Progenitor cell of endocrine pancreas (in vitro differentiated cells): ENCODE measurements at regions not wholly inside any gene's neighbourhood (a gene's known extent, or its start where the extent isn't known, plus 50 kb on each side); places are given as distances from the start of the nearest gene placed in this dataset.
"Not testable (repeated sequence)": the region's sequence is repeated elsewhere in the genome, so short reads cannot be mapped to it uniquely, and the experiment has no call there.

Experiments
- DNase-seq: peaks from one replicate; pipeline ENCODE4 v3.0.0; 2021; ENCODE audit warnings: low spot score; ENCODE audit not compliant: unreplicated experiment
- H3K27ac Mint-ChIP-seq: 2 replicates; pipeline ENCODE4 v1.8.0; 2021; ENCODE audit warnings: mild to moderate bottlenecking, moderate library complexity, mixed read lengths
- H3K27me3 Mint-ChIP-seq: 2 replicates; pipeline ENCODE4 v1.8.0; 2021; ENCODE audit warnings: mixed read lengths
- H3K36me3 Mint-ChIP-seq: 2 replicates; pipeline ENCODE4 v1.8.0; 2022; ENCODE audit warnings: mixed read lengths; ENCODE audit not compliant: insufficient read depth
- H3K4me1 Mint-ChIP-seq: 2 replicates; pipeline ENCODE4 v1.8.0; 2021; ENCODE audit warnings: low read depth, mixed read lengths
- H3K4me3 Mint-ChIP-seq: 2 replicates; pipeline ENCODE4 v1.8.0; 2021; ENCODE audit warnings: low read depth, mild to moderate bottlenecking, moderate library complexity, mixed read lengths
- H3K9me3 Mint-ChIP-seq: 2 replicates; pipeline ENCODE4 v1.8.0; 2021; ENCODE audit warnings: low read depth, mixed read lengths
- TF ChIP-seq, protein P1 (sequence below): fragments of 200-600 bp; sonication (generic); IDR thresholded peaks from one replicate; pipeline ENCODE4 v1.5.0; 2021; ENCODE audit warnings: antibody characterized with exemption, mild to moderate bottlenecking; ENCODE audit not compliant: unreplicated experiment

GRCh38 chr16:80100846-80101451, 439.8 kb upstream of the DYNLRB2 start:
- Mint-ChIP-seq H3K4me3 (no peak overlapping the region), H3K4me1 (peaks cover 2% of the 10 kb centered on the region), H3K9me3 (peaks cover 3% of the 10 kb centered on the region), H3K36me3 (no peaks in the 10 kb centered on the region), H3K27ac (no peak overlapping the region), H3K27me3 (peaks cover 9% of the 10 kb centered on the region)
- TF ChIP-seq, protein P1, sequence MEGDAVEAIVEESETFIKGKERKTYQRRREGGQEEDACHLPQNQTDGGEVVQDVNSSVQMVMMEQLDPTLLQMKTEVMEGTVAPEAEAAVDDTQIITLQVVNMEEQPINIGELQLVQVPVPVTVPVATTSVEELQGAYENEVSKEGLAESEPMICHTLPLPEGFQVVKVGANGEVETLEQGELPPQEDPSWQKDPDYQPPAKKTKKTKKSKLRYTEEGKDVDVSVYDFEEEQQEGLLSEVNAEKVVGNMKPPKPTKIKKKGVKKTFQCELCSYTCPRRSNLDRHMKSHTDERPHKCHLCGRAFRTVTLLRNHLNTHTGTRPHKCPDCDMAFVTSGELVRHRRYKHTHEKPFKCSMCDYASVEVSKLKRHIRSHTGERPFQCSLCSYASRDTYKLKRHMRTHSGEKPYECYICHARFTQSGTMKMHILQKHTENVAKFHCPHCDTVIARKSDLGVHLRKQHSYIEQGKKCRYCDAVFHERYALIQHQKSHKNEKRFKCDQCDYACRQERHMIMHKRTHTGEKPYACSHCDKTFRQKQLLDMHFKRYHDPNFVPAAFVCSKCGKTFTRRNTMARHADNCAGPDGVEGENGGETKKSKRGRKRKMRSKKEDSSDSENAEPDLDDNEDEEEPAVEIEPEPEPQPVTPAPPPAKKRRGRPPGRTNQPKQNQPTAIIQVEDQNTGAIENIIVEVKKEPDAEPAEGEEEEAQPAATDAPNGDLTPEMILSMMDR = no peak
- DNase-seq = no peak

- no peak for DNase-seq
- Mint-ChIP-seq H3K27ac (no peak overlapping the region), H3K4me1 (peaks cover 2% of the 10 kb centered on the region), H3K9me3 (peaks cover 3% of the 10 kb centered on the region), H3K36me3 (no peaks in the 10 kb centered on the region), H3K4me3 (no peak overlapping the region), H3K27me3 (peaks cover 7% of the 10 kb centered on the region)
- TF ChIP-seq, protein P1 = no peak
These were observed 440.6 kb upstream of the DYNLRB2 start for GRCh38 chr16:80100186-80100585.

DNA sequence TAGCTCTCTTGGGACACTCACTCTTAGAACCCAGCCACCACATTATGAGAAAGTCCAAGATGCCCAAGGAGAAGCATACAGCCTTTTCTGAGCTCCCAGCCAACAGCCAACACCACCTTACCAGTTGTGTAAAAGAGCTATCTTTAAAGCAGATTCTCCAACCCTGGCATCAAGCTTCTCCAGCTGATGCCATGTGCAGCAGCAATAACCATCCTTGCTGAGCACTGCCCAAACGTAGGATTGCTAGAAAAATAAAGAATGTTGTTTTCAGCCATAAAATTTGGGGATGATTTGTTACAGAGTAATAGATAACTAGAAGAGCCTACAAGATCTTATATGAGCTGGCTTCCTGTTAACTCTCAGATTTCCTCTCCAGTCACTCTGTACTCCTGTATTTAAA, 443.7 kb upstream of the DYNLRB2 start:
- H3K27ac Mint-ChIP-seq = no peak overlapping the region
- TF ChIP-seq, protein P1 = no peak
- no peak for DNase-seq
- H3K4me1 Mint-ChIP-seq = peaks cover 1% of the 10 kb centered on the region
- H3K27me3 Mint-ChIP-seq = no peaks in the 10 kb centered on the region
- H3K36me3 Mint-ChIP-seq = no peaks in the 10 kb centered on the region
- H3K9me3 Mint-ChIP-seq = peaks cover 3% of the 10 kb centered on the region
- H3K4me3 Mint-ChIP-seq = no peak overlapping the region

GRCh38 chr16:80092681-80093080, 448.1 kb upstream of the DYNLRB2 start:
- H3K36me3 Mint-ChIP-seq = no peaks in the 10 kb centered on the region
- no peak for DNase-seq
- peaks cover 3% of the 10 kb centered on the region for H3K9me3 Mint-ChIP-seq
- no peak overlapping the region for H3K27ac Mint-ChIP-seq
- peaks cover 4% of the 10 kb centered on the region for H3K4me1 Mint-ChIP-seq
- TF ChIP-seq, protein P1 = no peak
- no peaks in the 10 kb centered on the region for H3K27me3 Mint-ChIP-seq
- H3K4me3 Mint-ChIP-seq = no peak overlapping the region

DNA sequence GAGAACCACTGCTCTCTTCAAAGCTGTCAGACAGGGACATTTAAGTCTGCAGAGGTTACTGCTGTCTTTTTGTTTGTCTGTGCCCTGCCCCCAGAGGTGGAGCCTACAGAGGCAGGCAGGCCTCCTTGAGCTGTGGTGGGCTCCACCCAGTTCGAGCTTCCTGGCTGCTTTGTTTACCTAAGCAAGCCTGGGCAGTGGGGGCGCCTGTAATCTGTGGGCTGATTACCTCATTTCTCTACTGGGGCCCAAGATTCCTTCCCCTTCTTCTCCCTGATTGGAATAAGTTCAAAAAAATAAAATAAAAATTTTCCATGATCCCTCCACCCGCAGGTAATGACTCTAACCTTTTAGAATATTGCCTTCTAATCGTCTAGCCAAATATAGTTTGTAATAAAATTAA, 449.3 kb upstream of the DYNLRB2 start:
- not testable (repeated sequence) for H3K9me3 Mint-ChIP-seq, DNase-seq, H3K4me3 Mint-ChIP-seq, H3K27ac Mint-ChIP-seq, H3K36me3 Mint-ChIP-seq, H3K4me1 Mint-ChIP-seq, H3K27me3 Mint-ChIP-seq

- Mint-ChIP-seq H3K9me3 (no peaks in the 10 kb centered on the region), H3K4me1 (peaks cover 9% of the 10 kb centered on the region), H3K27ac (no peak overlapping the region), H3K27me3 (peaks cover 2% of the 10 kb centered on the region), H3K4me3 (no peak overlapping the region), H3K36me3 (no peaks in the 10 kb centered on the region)
- TF ChIP-seq, protein P1 = no peak
- no peak for DNase-seq
These were observed 455.2 kb upstream of the DYNLRB2 start for GRCh38 chr16:80085606-80086005.
